GM19035 (cell line): ENCODE measurements at regions not wholly inside any gene's neighbourhood (a gene's known extent, or its start where the extent isn't known, plus 50 kb on each side); places are given as distances from the start of the nearest gene placed in this dataset.
"Not testable (repeated sequence)": the region's sequence is repeated elsewhere in the genome, so short reads cannot be mapped to it uniquely, and the experiment has no call there.

ENCODE experiments used
- ATAC-seq: cut with Tn5 transposase; IDR thresholded peaks from one replicate; pipeline ENCODE4 v1.9.1; 2021; ENCODE audit not compliant: unreplicated experiment

GRCh38 chr19:28701491-28701890 lies 511.5 kb downstream of the UQCRFS1 start:
- ATAC-seq, result no peak

GRCh38 chr19:28700176-28700575 lies 512.8 kb downstream of the UQCRFS1 start:
- ATAC-seq, result no peak

- ATAC-seq, result no peak
These were observed 515.6 kb downstream of the UQCRFS1 start for GRCh38 chr19:28697308-28697707.

- ATAC-seq, result no peak
These were observed 518.1 kb downstream of the UQCRFS1 start for GRCh38 chr19:28694812-28695211.

- ATAC-seq, result no peak
These were observed 521.3 kb downstream of the UQCRFS1 start for GRCh38 chr19:28691683-28692082.

- not testable (repeated sequence) for ATAC-seq
These were observed 523.5 kb downstream of the UQCRFS1 start for GRCh38 chr19:28689464-28689863.

- ATAC-seq, result no peak
These were observed 525.7 kb downstream of the UQCRFS1 start for GRCh38 chr19:28687296-28687695.

- ATAC-seq, result no peak
These were observed 526.2 kb downstream of the UQCRFS1 start for GRCh38 chr19:28686756-28687155.

GRCh38 chr19:28685802-28686201 lies 527.1 kb downstream of the UQCRFS1 start:
- no peak for ATAC-seq

GRCh38 chr19:28685077-28685476 lies 527.9 kb downstream of the UQCRFS1 start:
- not testable (repeated sequence) for ATAC-seq

- no peak for ATAC-seq
These were observed 532.8 kb downstream of the UQCRFS1 start for GRCh38 chr19:28680111-28680510.

- ATAC-seq, result no peak
These were observed 542.1 kb downstream of the UQCRFS1 start for GRCh38 chr19:28670836-28671235.

GRCh38 chr19:28669804-28670203 lies 543.1 kb downstream of the UQCRFS1 start:
- no peak for ATAC-seq

GRCh38 chr19:28667348-28667977 lies 545.5 kb downstream of the UQCRFS1 start:
- ATAC-seq, result no peak

GRCh38 chr19:28665748-28666147 lies 547.2 kb downstream of the UQCRFS1 start:
- no peak for ATAC-seq

- ATAC-seq, result no peak
These were observed 556.3 kb downstream of the UQCRFS1 start for GRCh38 chr19:28656644-28657043.

- ATAC-seq, result no peak
These were observed 557.9 kb downstream of the UQCRFS1 start for GRCh38 chr19:28655054-28655453.

GRCh38 chr19:28652765-28653164 lies 560.2 kb downstream of the UQCRFS1 start:
- no peak for ATAC-seq

GRCh38 chr19:28646629-28647028 lies 566.3 kb downstream of the UQCRFS1 start:
- no peak for ATAC-seq

GRCh38 chr19:28644169-28644775 lies 568.7 kb downstream of the UQCRFS1 start:
- ATAC-seq, result no peak

- no peak for ATAC-seq
These were observed 569.9 kb downstream of the UQCRFS1 start for GRCh38 chr19:28642787-28643683.

- no peak for ATAC-seq
These were observed 571.6 kb downstream of the UQCRFS1 start for GRCh38 chr19:28641395-28641794.
